GM21528 (cell line): ENCODE measurements at regions not wholly inside any gene's neighbourhood (a gene's known extent, or its start where the extent isn't known, plus 50 kb on each side); places are given as distances from the start of the nearest gene placed in this dataset.

Source experiments
- ATAC-seq: cut with Tn5 transposase; IDR thresholded peaks from one replicate; pipeline ENCODE4 v1.9.1; 2021; ENCODE audit warnings: mild to moderate bottlenecking, moderate library complexity; ENCODE audit not compliant: unreplicated experiment, low FRiP score

DNA sequence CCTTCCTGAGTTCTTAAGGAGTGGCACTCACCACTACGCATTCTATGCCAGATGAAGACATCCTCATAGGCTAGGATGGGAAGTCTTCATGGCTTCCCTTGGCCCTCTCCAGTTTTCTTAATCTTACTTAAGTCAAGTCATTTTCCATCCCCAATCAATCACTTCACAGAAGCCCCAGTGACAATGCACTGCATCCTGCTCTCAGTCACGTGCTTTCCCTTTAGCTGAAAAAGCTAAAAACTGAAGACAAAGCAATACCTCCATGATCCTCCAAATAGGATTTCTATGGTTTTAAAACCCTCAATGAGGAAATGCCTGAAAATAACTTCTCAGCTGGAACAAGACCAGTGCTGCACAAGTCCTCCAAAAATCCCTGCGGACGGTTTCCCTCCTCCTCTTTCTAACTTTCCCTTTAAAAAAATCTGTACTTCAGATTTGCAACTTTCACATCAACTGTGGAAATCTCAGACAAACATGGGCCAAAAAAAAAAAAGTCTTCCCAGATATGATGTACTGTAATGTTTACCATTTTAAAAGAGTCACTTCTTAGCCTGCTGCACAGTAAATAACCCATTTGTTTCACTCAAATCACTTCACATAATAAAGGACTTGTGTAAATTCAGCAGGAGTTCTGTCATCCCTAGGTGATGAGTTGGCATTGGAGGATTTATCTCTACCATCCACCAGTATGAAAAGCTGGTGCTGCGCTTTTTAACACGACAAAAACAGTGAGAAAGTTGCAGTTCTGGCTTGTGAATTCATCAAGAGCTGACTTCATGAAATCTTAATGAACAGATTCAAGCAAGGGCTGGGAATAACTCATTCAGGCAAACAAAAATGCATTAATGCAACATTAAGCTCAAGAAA is 590.0 kb upstream of the NOX3 start:
- no peak for ATAC-seq

DNA sequence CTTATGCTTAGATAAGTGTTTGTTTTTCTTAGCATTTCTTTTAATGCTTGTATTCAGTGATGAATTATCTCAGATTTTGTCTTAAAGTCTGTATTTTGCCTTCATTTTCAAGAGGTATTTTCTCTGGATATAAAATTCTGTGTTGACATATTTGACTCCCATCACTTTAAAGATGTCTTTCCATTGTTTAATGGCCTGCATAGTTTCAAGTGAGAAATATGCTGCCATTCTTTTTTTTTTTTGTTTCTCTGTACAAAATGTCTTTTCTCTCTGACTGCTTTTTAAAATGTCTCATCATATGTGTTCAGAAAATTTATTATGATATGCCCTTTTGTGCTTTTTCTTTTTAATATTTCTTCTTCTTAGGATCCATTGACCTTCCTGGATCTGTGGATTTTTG is 578.0 kb upstream of the NOX3 start:
- no peak for ATAC-seq

DNA sequence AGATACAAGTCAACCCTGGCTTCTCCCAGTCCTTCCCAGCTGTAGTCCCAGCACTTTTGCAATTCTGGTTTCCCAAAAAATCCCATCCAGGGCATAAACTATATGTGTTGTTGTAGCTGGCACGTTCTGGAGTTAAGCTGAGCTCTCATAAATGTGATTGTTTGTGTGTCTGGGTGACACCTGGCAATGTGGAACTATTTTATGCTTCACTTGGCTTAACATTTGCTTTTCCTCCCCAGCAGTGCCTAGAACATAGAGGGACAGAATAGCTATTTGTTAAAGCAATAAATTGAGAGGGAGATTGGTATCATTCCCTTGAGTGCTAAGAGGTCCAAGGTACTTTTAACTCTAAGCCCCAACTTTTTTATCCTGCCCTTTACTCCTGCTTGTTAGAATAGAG is 575.9 kb upstream of the NOX3 start:
- no peak for ATAC-seq

GRCh38 chr6:156030053-156030452 is 574.4 kb upstream of the NOX3 start:
- no peak for ATAC-seq

DNA sequence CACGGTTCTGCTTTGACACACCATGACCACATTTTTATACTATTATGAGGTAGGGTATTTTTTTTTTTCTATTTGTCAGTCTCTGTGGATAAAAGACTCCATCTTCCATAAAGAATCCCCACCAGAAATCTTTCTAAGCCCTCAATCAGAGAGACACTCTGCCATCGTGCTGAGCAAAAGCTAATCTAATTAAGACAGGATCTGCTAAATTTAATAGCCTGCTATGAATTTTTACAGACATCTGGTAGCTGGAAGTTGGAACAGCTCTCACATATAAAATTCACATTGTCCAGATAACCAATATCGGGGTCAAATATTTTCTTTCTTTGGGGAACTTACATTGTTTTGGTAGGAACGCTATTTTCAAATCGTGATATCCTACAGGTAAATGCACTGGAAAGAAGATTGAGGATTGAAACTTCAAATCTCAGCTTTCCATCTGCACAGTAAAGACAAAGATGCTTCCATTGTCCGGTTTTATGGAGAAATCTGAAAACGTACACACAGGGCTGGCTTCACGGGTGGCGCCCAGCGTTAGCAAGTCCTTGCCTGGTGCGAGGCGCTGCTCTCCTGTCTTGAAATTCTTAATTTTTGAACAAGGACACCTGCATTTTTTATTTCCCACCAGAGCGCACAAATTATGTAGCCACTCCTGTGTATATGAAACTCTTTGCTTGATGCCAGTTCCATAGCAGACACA is 573.8 kb upstream of the NOX3 start:
- ATAC-seq, result no peak

- ATAC-seq, result no peak
Observed at GRCh38 chr6:156028335-156029131, 572.9 kb upstream of the NOX3 start.

GRCh38 chr6:156027248-156027626 is 571.6 kb upstream of the NOX3 start:
- no peak for ATAC-seq

- no peak for ATAC-seq
Observed at GRCh38 chr6:156026486-156027247, 571.0 kb upstream of the NOX3 start.

- no peak for ATAC-seq
Observed at GRCh38 chr6:156024339-156024738, 568.7 kb upstream of the NOX3 start.

- no peak for ATAC-seq
Observed at GRCh38 chr6:156021746-156022396, 566.2 kb upstream of the NOX3 start.

DNA sequence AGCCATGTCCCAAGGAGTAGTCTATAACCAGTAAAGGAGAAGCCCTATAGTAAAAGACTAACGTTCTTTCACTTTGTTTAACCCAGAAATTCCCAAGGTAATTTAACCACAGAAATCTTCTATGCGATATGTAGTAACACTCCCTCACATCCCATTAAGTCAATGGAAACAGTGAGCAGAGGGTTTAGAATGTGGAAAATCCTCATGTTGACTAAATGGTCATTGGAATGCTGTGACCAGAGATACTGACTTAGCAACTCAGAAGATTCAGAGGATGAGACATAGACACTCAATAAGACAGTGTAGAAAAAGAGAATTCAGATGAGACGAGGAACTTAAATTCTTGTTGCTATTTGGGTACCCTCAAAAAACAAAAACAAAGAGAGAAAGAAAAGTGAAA is 562.2 kb upstream of the NOX3 start:
- ATAC-seq, result no peak

DNA sequence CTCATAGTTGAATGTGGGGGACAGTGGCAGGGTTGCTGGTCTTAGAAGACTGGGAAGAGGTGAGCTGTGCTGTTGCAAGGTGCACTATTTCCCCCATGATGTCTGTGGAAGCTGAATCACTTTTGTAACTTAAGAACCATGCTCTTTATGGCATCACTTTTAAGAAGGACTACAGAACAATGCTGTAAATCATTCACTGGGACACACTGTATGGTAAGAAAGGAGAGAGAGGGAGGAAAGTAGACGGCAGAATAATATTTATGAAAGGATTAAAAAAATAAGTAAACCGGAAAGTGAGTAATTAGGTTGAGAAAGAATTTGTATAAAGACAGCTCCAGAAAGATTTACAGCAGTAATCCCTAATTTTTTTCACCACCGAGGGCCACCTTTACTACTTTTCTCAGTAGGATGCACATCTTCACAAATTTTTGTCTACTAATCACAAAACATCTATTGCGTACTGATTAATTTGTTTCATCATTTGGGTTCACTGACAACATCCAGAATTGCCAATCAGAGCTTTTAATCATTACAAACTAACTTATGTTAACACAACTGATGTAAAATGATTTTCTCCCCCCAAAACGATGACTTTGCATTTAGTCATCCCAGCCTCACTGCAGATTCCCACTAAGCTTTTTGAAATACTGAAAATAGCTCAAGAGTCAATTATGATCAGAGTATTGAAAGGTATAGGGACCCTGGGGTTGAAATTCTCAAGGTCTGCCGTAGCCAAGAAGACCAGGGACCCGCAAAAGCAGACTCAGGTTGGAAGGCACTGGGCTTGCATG is 560.7 kb upstream of the NOX3 start:
- ATAC-seq, result no peak

- no peak for ATAC-seq
Observed at GRCh38 chr6:156013155-156013554, 557.5 kb upstream of the NOX3 start.

DNA sequence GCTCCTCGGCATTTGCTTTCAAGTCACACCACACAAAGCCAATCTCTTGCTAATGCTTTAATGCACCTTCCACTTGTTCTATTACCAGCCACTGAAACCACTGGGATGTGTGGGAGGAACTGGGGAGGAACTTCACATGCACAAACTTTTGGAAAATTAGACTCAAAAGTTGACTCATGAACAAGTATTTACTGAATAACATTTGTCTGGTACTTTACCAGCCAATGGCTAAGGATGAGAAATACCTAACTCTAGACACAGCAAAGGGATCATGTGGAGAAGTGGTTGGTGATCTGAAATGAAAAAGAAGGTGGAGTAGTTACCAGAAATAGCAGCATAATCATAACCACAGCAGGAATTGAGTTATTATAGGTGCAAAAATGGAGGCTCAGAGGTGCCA is 554.0 kb upstream of the NOX3 start:
- ATAC-seq, result no peak

DNA sequence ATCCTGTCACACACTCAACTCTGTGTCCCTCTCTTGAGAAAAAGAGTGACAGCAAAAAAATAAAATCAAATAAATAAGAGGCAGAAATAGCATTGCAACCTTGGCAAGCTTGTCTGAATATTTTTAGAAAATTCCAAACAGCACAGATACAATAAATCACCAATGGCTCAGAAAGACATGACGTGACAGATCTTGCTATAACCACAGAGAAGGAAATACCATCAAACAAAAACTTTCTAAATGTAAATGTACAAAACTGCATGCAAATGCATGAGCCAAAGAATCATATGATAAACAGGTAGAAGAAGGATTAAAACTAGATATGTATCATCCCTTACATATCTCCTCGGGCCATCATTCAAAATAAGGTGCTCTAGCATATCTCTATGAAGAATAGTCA is 549.2 kb upstream of the NOX3 start:
- ATAC-seq, result no peak

- ATAC-seq, result no peak
Observed at GRCh38 chr6:155996151-155996550, 540.5 kb upstream of the NOX3 start.

- ATAC-seq, result no peak
Observed at GRCh38 chr6:155995281-155995680, 539.6 kb upstream of the NOX3 start.

GRCh38 chr6:155994086-155994485 is 538.4 kb upstream of the NOX3 start:
- ATAC-seq, result no peak

DNA sequence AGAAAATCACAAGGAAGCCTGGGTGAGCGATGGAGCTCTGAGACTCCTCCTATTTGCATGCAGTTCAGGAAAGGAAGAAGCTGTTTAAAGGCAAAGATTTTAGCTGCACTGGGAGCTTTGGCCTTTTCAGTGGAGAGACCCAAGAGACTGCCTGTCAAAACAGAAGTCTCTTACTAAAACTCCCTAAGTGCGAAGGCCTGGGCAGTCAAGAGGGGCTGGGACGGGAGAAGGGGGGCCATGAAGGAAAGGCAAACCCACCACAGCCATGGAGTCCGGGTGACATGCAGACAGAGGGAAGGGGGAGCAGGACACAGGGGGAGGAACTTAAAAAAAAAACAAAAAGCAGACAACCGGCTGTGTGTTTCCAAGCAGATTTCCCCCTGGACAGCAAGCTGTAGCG is 537.6 kb upstream of the NOX3 start:
- ATAC-seq, result no peak
